Fibroblast of skin of scalp (primary cell): ENCODE measurements at regions not wholly inside any gene's neighbourhood (a gene's known extent, or its start where the extent isn't known, plus 50 kb on each side); places are given as distances from the start of the nearest gene placed in this dataset.
A peak's percentile ranks its signal among the peaks of the same experiment; 100 is the strongest.

Experiments
- DNase-seq: peaks from one replicate; pipeline ENCODE4 v3.0.0-alpha.2; 2013

DNA sequence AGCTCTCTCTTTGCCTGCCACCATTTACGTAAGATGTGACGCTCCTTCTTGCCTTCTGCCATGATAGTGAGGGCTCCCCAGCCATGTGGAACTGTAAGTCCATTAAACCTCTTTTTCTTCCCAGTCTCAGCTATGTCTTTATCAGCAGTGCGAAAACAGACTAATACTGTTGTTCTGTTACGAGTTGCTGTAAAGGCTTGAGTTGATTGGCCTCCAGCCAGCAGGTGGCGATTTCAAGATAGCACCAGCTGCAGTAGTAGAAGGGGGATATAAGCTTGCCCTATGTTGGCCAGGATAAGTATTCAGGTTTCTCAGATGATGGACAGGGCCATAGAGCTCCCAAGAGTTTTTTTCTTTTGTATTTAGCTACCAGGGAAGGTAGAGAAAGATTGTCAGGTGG lies 385.5 kb downstream of the MZT1 start:
- DNase-seq, result no peak

- DNase-seq, result peak; percentile 1
Observed at GRCh38 chr13:72317346-72318109, 409.9 kb downstream of the MZT1 start.

DNA sequence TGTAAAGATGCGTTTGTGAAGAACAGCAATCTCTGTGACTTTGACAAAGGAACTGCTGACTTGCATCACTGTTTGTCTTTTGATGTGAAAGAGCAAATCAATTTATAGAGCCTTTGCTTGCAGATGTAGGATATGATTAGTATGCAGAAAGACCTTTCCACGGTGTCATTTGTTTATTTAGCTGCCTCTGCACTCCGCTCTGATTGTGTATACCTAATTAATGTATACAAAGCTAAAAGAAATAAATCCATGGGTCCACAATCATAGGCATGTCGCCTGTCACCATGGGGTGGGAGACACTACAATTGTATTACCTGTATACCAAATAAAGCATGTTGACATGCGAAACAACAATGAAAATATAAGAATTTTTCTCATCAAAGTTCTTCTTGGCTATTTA lies 410.7 kb downstream of the MZT1 start:
- DNase-seq, result no peak

- no peak for DNase-seq
Observed at GRCh38 chr13:72315312-72315711, 412.1 kb downstream of the MZT1 start.

- no peak for DNase-seq
Observed at GRCh38 chr13:72314210-72314609, 413.2 kb downstream of the MZT1 start.

- no peak for DNase-seq
Observed at GRCh38 chr13:72313546-72313945, 413.9 kb downstream of the MZT1 start.

DNA sequence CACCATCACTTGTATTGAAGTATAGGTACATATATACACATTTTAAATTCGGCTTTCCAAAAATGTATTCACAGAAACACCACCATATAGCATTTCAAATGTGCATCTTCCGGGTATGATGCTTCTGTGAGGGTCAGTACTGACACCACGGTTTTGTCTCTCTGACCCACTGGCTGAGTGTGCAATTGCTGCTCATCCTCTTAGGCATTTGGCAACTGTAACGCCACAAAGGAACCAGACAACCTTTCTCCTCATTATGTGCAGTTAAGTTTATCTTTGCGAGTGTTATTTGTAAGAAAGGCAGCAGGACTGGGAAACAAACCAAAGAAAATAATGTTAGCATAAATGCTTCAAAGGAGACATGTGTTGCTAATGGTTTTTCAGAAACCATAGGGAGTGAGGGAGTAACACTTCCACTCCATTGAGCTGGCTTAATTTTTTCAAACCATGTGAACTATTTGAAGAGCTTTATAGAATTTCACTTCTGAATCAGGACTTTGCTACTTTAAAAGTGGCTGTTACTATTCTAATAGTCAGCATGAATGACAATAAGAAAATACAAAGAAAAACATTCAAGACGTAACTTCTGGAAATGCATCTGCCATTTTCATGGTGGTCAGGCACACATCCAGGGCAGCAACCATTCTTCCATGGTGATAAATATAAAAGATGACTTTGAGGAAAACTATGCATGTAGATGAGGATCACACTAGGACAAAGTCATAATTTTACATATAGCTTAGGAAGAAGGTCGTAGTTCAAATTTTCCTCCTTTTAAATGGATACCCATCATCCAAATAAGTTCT lies 423.3 kb downstream of the MZT1 start:
- DNase-seq, result peak; percentile 58

DNA sequence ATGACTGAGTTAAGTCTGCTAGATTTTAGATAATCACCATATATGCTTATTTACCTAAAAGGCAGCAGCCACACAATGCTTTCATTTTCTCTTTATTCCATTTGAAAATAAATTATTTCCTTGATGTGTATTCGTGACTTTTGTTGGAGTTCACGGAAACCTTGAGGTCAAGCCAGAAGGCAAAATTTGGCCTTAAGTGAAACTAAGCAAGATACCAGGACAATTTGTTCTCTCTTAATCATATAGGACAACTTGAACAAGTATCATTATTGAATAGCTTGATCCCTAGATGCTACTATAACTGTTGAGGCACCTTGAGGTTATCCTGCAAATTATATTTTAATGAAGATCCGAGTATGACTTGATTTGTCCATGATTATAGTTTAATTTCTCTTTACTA lies 429.2 kb upstream of the DACH1 start:
- DNase-seq, result no peak

GRCh38 chr13:72295153-72295552 lies 428.1 kb upstream of the DACH1 start:
- DNase-seq, result no peak

GRCh38 chr13:72293206-72293605 lies 426.2 kb upstream of the DACH1 start:
- DNase-seq, result no peak

- peak; percentile 91 for DNase-seq
Observed at GRCh38 chr13:72290962-72291681, 424.1 kb upstream of the DACH1 start.

GRCh38 chr13:72286421-72286820 lies 419.4 kb upstream of the DACH1 start:
- DNase-seq, result no peak

GRCh38 chr13:72284791-72285190 lies 417.8 kb upstream of the DACH1 start:
- peak; percentile 14 for DNase-seq

DNA sequence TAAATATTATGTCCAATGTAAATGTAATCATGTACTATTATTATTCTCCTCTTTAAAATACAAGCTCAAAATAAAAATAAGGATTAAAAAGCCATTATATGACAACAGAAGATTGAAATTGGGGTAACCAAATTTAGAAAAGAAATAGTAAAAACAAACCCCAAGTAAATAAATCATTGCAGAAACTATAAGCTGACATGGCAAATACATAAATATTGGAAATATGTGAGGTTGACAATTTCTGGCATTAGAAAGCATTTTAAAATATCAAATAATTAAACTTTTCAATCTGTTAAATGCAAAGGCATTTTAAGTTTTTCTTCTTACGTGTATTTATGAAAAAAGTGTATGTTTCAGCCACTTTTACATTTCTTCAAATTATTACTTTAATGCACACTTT lies 394.7 kb upstream of the DACH1 start:
- DNase-seq, result no peak

DNA sequence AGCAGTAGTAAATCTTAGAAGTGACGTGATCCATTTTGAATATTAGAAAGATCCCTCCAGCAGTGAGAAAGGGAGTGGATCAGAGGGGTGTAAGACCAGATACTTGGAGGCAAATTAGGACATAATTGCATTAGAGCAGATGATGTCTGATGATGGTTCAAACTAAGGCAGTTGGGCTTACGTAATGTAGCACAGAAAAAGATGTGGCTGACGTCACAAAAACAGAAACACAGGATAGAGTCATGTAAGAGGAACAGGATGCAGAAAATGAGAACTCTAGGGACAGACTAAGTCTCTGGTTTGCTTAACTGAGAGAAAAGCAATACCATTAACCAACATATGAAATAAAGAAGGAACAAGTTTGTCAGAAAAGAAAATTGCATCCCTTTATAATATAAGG lies 392.5 kb upstream of the DACH1 start:
- no peak for DNase-seq

DNA sequence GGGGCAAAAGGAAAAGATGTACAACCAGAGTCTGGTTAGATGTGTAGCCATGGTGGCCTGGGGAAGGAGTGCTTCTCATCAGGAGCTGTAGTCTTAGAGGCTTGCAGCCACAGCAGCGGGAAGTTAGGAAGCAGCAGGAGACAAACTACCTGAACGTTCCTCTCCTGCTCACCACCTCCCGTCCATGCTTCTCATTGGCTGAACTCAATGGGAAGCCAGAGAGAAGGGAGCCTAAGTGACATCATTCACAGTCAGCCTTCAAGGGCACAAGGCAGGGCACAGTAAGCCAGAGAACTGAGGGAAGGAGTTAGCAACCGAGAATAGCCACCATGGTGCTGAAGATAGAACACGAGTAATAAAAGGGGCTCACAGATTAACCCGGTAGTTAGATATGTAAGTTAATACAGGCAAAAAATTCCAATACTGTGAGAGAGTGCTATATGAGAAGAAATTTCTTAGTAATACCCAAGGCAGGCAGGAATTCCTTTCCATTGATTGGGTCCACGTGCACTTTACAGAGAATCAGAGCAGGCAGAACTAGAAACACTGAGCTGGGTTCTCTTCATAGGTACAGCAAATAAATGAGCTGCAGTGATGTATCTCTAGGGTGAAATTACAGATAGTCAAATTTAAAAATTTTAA lies 391.5 kb upstream of the DACH1 start:
- DNase-seq, result peak; percentile 8

DNA sequence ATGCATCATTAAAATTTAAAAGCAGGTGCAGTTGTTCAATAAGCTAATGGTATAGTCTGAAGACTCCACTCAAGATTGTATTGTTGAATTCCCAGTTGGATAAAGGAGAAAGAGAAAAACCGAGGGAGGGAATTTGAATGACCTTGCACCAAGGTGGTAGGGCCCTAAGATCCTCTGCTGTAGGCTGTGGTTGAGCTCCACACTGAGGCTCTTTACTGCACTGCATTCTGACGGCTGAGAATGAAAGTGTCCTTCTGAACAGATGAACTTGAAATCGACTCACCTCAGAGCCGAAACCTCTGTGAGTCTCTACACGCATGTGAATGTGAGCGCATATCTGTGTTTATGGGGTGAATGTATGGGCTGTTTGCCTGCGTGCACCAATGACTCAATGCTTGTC lies 388.9 kb upstream of the DACH1 start:
- peak; percentile 28 for DNase-seq

DNA sequence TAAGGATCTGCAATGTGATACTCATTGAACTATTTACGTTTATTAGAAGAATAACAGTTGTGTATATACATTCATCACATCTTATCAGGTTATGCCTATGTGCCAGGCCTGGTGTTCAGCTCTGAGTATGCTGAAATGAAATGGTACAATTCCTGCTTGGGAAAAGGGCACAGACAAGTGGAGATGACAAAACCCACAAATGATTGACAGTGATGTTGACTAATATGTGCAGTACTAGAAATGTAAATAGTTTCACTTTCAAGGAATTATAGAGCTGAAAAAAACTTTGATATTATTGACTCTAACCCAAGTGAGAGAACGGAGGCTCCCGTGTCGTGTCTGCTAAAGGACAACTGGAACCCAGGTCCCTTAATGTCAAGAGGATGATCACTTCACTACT lies 386.8 kb upstream of the DACH1 start:
- DNase-seq, result no peak

- peak; percentile 31 for DNase-seq
Observed at GRCh38 chr13:72246396-72246795, 379.4 kb upstream of the DACH1 start.

GRCh38 chr13:72244788-72245187 lies 377.8 kb upstream of the DACH1 start:
- no peak for DNase-seq

DNA sequence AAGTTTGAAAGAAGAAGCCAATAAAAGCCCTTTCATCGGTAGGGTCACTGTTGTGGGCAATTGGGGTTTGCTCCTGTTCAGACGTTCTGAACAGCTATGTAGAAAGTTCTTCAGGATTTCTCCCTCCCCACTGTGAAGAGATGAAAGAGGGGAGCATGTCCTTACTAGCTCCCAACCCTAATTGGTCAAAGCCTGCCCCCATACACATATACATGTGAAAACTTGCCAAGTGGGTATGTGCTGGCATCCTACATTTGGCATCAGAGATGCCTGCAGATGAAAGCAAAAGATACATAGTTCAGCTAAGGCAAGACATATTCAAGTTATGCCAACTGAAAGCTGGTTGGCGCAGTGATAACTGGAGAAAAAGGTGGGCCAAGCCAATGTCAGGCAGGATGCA lies 363.1 kb upstream of the DACH1 start:
- DNase-seq, result no peak

GRCh38 chr13:72229067-72229466 lies 362.1 kb upstream of the DACH1 start:
- no peak for DNase-seq
